Rectal smooth muscle tissue (tissue), 1 donor: ENCODE measurements at regions not wholly inside any gene's neighbourhood (a gene's known extent, or its start where the extent isn't known, plus 50 kb on each side); places are given as distances from the start of the nearest gene placed in this dataset.

Experiments
- H3K27ac ChIP-seq: one replicate; pipeline ENCODE4 v1.7.0; 2013; ENCODE audit warnings: low read depth, low read length, inconsistent platforms
- H3K27me3 ChIP-seq: one replicate; pipeline ENCODE4 v1.7.0; 2013; ENCODE audit warnings: low read length; ENCODE audit not compliant: control insufficient read depth, insufficient read depth
- H3K36me3 ChIP-seq: one replicate; pipeline ENCODE4 v1.7.0; 2013; ENCODE audit warnings: low read length; ENCODE audit not compliant: control insufficient read depth, insufficient read depth
- H3K4me1 ChIP-seq: one replicate; pipeline ENCODE4 v1.7.0; 2013; ENCODE audit warnings: low read length; ENCODE audit not compliant: control insufficient read depth, insufficient read depth
- H3K4me3 ChIP-seq: one replicate; pipeline ENCODE4 v1.7.0; 2013; ENCODE audit warnings: low read length
- H3K9ac ChIP-seq: one replicate; pipeline ENCODE4 v1.7.0; 2013; ENCODE audit warnings: low read length

DNA sequence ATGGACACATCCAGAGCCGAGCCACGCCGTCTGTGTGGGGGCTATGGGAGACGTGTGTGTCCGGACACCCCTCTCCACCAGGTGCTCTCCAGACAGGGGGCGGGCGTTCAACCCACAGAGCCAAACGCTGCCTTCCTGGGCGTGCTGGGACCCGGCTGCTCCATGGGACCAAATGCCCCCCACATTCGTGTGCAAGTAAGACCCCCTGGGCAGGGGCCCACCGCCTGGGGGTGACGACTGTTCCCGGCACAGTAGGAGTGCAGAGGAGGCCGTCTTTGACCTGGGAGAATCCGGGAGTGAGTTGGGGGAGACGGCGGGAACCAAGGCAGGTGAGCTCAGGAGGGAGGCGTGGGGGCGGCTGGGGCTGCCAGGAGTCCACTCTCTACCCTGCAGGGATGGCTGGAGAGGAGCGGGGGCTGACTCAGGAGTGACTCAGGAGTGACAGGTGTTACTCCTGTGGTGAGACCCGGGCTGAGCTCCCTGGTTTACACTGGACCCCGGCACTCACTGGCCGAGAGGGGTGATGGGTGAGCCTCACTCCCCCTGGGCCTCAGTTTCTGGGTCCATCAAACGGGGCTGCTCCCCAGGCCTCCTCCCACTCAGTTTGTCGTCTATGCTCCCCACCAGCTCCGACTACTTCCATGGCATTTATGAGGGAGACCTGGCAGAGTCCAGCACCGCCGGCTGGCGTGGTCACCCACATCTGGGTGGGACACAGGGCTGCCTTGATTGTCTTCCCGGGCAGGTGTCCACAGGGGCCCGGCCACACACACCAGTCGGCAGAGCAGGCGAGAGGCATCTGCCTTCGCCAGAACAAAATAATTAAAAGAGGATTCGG, 95.0 kb downstream of the MICALL2 start:
- Histone ChIP-seq H3K27me3 (peaks cover 10% of the 10 kb centered on the region), H3K27ac (no peak overlapping the region), H3K36me3 (no peaks in the 10 kb centered on the region), H3K4me3 (no peak overlapping the region), H3K9ac (no peak overlapping the region), H3K4me1 (no peaks in the 10 kb centered on the region)

GRCh38 chr7:1364906-1365570, 94.2 kb downstream of the MICALL2 start:
- peaks cover 15% of the 10 kb centered on the region for H3K27me3 ChIP-seq
- H3K27ac ChIP-seq: no peak overlapping the region
- H3K9ac ChIP-seq: no peak overlapping the region
- no peaks in the 10 kb centered on the region for H3K4me1 ChIP-seq
- H3K4me3 ChIP-seq: no peak overlapping the region
- H3K36me3 ChIP-seq: no peaks in the 10 kb centered on the region

DNA sequence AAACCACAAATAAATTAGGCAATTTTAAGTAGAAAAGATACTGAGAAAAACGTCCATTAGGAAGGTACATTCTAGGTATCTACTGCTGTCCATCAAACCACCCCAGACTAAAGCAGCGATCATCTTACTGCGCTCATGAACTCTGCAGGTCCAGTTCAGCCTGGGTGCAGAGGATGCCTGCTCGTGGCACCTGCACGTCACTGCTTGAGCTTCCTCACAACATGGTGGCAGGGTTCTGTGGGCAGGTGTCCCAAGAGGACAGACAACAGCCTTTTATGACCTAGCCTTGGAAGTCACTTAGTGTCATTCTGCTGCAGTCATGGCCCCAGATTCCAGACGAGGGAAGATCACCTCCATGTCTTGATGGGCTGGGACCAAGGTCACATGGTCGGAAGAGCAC, 93.4 kb downstream of the MICALL2 start:
- no peak overlapping the region for H3K27ac ChIP-seq
- no peaks in the 10 kb centered on the region for H3K36me3 ChIP-seq
- H3K4me1 ChIP-seq: no peaks in the 10 kb centered on the region
- no peak overlapping the region for H3K4me3 ChIP-seq
- peaks cover 22% of the 10 kb centered on the region for H3K27me3 ChIP-seq
- H3K9ac ChIP-seq: no peak overlapping the region

GRCh38 chr7:1366801-1367405, 92.4 kb downstream of the MICALL2 start:
- no peaks in the 10 kb centered on the region for H3K4me1 ChIP-seq
- H3K36me3 ChIP-seq: no peaks in the 10 kb centered on the region
- no peak overlapping the region for H3K9ac ChIP-seq
- H3K4me3 ChIP-seq: no peak overlapping the region
- no peak overlapping the region for H3K27ac ChIP-seq
- peaks cover 24% of the 10 kb centered on the region for H3K27me3 ChIP-seq

- Histone ChIP-seq H3K36me3 (no peaks in the 10 kb centered on the region), H3K9ac (no peak overlapping the region), H3K4me1 (no peaks in the 10 kb centered on the region), H3K27ac (no peak overlapping the region), H3K27me3 (peaks cover 24% of the 10 kb centered on the region), H3K4me3 (no peak overlapping the region)
Observed at GRCh38 chr7:1367501-1368183, 91.6 kb downstream of the MICALL2 start.

GRCh38 chr7:1368184-1368681, 91.0 kb downstream of the MICALL2 start:
- no peaks in the 10 kb centered on the region for H3K4me1 ChIP-seq
- no peaks in the 10 kb centered on the region for H3K36me3 ChIP-seq
- no peak overlapping the region for H3K9ac ChIP-seq
- peaks cover 24% of the 10 kb centered on the region for H3K27me3 ChIP-seq
- no peak overlapping the region for H3K4me3 ChIP-seq
- H3K27ac ChIP-seq: no peak overlapping the region

GRCh38 chr7:1368682-1369571, 90.3 kb downstream of the MICALL2 start:
- Histone ChIP-seq H3K27me3 (peaks cover 24% of the 10 kb centered on the region), H3K4me1 (no peaks in the 10 kb centered on the region), H3K9ac (no peak overlapping the region), H3K27ac (no peak overlapping the region), H3K36me3 (no peaks in the 10 kb centered on the region), H3K4me3 (no peak overlapping the region)

DNA sequence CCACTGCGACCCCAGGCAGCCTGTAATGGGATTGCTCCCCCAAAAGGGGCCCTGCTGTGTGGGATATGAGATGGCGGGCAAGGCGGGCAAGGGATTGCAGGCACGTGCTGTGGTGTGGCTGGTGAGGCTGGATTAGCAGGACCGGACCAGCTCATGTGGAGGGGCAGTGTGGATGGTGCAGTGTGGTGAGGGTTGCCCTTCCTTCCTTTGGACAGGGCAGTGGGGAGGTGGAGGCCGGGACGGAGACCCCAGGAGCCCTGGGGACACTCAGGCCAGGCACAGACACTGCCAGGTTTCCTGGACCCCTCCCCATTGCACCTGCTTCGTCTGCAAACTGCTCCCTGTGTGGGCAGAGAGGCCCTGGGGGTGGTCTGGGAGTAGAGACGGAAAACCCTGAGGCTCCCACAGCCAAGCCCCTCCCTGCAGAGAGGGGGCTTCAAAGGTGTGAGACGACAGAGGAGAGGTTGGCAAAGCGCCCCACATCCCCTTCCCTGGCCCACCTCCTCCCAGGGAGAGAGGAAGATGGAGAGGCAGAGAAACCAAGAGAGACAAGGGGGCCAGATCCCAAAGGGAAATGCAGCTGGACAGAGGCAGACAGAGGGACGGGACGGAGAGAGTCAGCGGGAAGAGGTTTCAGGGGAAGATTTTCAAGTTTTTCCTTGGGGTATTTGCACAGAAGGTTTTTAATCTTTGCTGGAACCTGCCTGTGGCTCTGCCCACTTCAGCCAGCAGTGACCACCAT, 89.2 kb downstream of the MICALL2 start:
- Histone ChIP-seq H3K27ac (no peak overlapping the region), H3K4me3 (no peak overlapping the region), H3K9ac (no peak overlapping the region), H3K27me3 (peaks cover 24% of the 10 kb centered on the region), H3K4me1 (no peaks in the 10 kb centered on the region), H3K36me3 (no peaks in the 10 kb centered on the region)

- H3K36me3 ChIP-seq: no peaks in the 10 kb centered on the region
- no peaks in the 10 kb centered on the region for H3K4me1 ChIP-seq
- H3K27me3 ChIP-seq: peaks cover 24% of the 10 kb centered on the region
- H3K27ac ChIP-seq: no peak overlapping the region
- no peak overlapping the region for H3K4me3 ChIP-seq
- H3K9ac ChIP-seq: no peak overlapping the region
Observed at GRCh38 chr7:1370738-1371137, 88.5 kb downstream of the MICALL2 start.

DNA sequence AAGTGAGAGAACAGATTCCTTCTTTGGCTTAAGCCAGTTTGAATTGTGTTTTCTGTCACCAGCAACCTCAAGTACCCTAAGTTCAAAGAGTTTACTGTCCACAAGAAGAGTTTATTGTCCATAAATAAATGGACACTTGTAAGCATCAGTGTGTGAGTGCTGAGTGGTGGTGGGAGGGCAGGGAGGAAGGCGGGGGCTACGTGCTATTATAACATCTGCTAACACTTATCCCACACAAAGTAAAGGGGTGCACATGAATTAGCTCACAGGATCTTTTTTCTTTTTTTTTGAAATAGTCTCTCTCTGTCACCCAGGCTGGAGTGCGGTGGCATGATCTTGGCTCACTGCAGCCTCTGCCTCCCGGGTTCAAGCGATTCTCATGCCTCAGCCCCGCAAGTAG, 87.2 kb downstream of the MICALL2 start:
- no peaks in the 10 kb centered on the region for H3K36me3 ChIP-seq
- H3K4me1 ChIP-seq: no peaks in the 10 kb centered on the region
- H3K4me3 ChIP-seq: no peak overlapping the region
- no peak overlapping the region for H3K27ac ChIP-seq
- no peak overlapping the region for H3K9ac ChIP-seq
- peaks cover 24% of the 10 kb centered on the region for H3K27me3 ChIP-seq

GRCh38 chr7:1372671-1373379, 86.4 kb downstream of the MICALL2 start:
- no peaks in the 10 kb centered on the region for H3K36me3 ChIP-seq
- H3K4me1 ChIP-seq: no peaks in the 10 kb centered on the region
- no peak overlapping the region for H3K4me3 ChIP-seq
- no peak overlapping the region for H3K27ac ChIP-seq
- H3K27me3 ChIP-seq: peaks cover 23% of the 10 kb centered on the region
- H3K9ac ChIP-seq: no peak overlapping the region
